Mammary epithelial cell (primary cell): ENCODE measurements at regions not wholly inside any gene's neighbourhood (a gene's known extent, or its start where the extent isn't known, plus 50 kb on each side); places are given as distances from the start of the nearest gene placed in this dataset.
"Not testable (repeated sequence)": the region's sequence is repeated elsewhere in the genome, so short reads cannot be mapped to it uniquely, and the experiment has no call there.

Experiments used
- EZH2 ChIP-seq: IDR thresholded peaks from 2 replicates; pipeline ENCODE4 v1.6.1; 2012; ENCODE audit warnings: low read length, inconsistent platforms, borderline replicate concordance
- TF ChIP-seq, protein P1 (sequence below), 2 donors: IDR thresholded peaks in 1 of 2; conservative IDR thresholded peaks in 1 of 2; 2 replicates each; pipeline ENCODE4 v1.5.1; 2011 to 2012; ENCODE audit warnings: inconsistent platforms in 2 of 2, low read length in 2 of 2, mild to moderate bottlenecking in 2 of 2, control low read depth in 1 of 2, low read depth in 1 of 2; ENCODE audit not compliant: insufficient read depth in 1 of 2; ENCODE audit errors: extremely low read depth in 1 of 2

DNA sequence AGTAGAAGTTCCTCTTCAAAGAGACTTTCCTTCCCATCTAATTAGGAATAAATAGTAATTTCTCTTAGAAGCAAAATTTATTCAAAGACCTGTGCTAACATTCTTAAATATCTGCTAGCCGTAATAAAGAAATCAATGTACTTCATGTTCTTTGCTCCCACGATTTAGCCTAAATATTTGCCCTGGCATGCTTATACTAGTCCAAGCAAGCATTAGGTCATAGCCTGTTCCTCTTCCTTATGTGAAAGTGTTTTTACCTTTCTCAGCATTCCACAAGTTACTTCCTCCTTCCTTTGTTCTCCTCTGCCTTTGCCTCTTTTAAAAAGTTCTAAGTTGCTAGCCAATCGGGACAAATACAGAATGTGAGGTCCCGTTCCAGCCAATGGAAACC, 55.6 kb upstream of the PPP1R2C start:
- TF ChIP-seq, protein P1, sequence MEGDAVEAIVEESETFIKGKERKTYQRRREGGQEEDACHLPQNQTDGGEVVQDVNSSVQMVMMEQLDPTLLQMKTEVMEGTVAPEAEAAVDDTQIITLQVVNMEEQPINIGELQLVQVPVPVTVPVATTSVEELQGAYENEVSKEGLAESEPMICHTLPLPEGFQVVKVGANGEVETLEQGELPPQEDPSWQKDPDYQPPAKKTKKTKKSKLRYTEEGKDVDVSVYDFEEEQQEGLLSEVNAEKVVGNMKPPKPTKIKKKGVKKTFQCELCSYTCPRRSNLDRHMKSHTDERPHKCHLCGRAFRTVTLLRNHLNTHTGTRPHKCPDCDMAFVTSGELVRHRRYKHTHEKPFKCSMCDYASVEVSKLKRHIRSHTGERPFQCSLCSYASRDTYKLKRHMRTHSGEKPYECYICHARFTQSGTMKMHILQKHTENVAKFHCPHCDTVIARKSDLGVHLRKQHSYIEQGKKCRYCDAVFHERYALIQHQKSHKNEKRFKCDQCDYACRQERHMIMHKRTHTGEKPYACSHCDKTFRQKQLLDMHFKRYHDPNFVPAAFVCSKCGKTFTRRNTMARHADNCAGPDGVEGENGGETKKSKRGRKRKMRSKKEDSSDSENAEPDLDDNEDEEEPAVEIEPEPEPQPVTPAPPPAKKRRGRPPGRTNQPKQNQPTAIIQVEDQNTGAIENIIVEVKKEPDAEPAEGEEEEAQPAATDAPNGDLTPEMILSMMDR (conservative IDR thresholded peaks at IDR 0.05 in 1 of 2, IDR thresholded peaks at IDR 0.05 in 1 of 2; ENCODE audit: extremely low read depth in 1 of 2, insufficient read depth in 1 of 2, low read depth in 1 of 2, low read length in 2 of 2), result not testable (repeated sequence)
- not testable (repeated sequence) for TF ChIP-seq EZH2
